Uterus (tissue), 2 donors: ENCODE measurements at regions not wholly inside any gene's neighbourhood (a gene's known extent, or its start where the extent isn't known, plus 50 kb on each side); places are given as distances from the start of the nearest gene placed in this dataset.

Experiments used
- CTCF ChIP-seq, 4 experiments: fragments of 200-600 bp in 2 of 4; fragments of 450-650 bp in 2 of 4; sonication (generic) in 2 of 4; IDR thresholded peaks; one replicate each; pipeline ENCODE4 v1.5.1; 2016 to 2019; ENCODE audit warnings: antibody characterized with exemption in 4 of 4, mild to moderate bottlenecking in 2 of 4, moderate library complexity in 1 of 4
- POLR2A ChIP-seq, 2 donors: fragments of 450-650 bp; IDR thresholded peaks; one replicate each; pipeline ENCODE4 v1.6.1; 2016; ENCODE audit warnings: antibody characterized with exemption in 2 of 2, mild to moderate bottlenecking in 1 of 2, moderate library complexity in 1 of 2

DNA sequence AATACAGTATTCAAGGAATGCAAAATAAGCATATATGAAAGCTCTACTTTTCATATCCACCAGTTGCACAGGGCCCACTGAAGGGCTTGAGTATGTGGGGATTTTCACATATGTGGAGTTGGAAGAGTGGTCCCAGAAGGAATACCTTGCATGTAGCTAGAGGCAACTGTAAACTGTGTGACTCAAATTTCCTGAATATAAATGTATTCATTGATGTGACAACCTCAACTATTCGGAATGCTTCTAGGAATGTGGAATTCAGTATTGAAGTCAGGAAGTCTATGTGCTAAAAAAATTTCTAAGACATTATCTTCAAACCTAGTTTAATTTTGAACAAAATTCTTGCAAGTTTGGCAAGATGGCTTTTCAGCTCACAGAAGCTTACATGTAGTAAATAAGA lies 695.5 kb upstream of the SEMA3D start:
- no peak for TF ChIP-seq CTCF (IDR thresholded peaks at IDR 0.05)
- TF ChIP-seq POLR2A (IDR thresholded peaks at IDR 0.05): no peak
